ENCODE measurements at regions not wholly inside any gene's neighbourhood (a gene's known extent, or its start where the extent isn't known, plus 50 kb on each side); places are given as distances from the start of the nearest gene placed in this dataset.

DNA sequence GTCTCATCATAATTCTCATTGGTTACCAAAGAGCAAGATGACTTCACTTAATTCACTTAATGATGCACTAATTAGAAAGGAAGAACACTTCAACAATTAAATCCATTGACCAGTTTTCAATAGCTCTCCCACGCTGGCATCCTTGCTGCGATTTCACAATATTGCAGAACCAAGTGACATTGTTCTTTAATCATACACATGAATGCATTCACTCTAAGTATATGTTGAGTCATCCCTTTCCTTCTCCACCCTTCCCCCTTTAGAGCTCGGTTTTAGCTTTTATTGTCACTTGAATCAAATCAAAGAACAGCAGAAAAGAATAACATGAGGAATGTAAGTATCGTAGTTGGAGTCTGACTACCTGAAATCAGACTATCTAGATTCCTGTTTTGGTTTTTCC lies 233.6 kb upstream of the FMN2 start:
- TF ChIP-seq, protein P1, sequence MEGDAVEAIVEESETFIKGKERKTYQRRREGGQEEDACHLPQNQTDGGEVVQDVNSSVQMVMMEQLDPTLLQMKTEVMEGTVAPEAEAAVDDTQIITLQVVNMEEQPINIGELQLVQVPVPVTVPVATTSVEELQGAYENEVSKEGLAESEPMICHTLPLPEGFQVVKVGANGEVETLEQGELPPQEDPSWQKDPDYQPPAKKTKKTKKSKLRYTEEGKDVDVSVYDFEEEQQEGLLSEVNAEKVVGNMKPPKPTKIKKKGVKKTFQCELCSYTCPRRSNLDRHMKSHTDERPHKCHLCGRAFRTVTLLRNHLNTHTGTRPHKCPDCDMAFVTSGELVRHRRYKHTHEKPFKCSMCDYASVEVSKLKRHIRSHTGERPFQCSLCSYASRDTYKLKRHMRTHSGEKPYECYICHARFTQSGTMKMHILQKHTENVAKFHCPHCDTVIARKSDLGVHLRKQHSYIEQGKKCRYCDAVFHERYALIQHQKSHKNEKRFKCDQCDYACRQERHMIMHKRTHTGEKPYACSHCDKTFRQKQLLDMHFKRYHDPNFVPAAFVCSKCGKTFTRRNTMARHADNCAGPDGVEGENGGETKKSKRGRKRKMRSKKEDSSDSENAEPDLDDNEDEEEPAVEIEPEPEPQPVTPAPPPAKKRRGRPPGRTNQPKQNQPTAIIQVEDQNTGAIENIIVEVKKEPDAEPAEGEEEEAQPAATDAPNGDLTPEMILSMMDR (IDR thresholded peaks at IDR 0.05; ENCODE audit: poor library complexity), result no peak
- TF ChIP-seq EZH2phosphoT487 (IDR thresholded peaks at IDR 0.05; ENCODE audit: low read depth, severe bottlenecking, unreplicated experiment) (no peak), EZH2 (IDR thresholded peaks at IDR 0.05; ENCODE audit: borderline replicate concordance) (no peak)

Measured in hepatocyte (in vitro differentiated cells).